ENCODE measurements at regions not wholly inside any gene's neighbourhood (a gene's known extent, or its start where the extent isn't known, plus 50 kb on each side); places are given as distances from the start of the nearest gene placed in this dataset.

DNA sequence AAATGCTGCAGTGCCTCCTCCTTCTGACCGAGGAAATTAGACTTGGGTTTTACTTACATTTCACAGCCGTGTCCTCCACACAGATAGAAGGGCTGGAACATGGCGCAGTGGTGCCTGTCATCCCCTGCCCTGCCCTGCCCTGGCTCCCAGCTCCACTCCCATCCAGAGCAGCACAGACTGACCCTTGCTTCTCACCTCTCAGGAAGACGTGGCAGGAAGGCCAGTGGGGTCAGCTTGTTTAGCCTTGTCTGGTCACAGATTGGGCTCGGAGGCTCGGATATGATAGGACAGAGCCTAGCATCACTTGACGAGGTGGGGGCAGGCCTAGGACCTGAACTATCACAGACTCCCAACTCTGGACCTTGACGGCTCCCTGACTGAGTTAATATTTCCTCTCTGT, 88.5 kb downstream of the LINGO1 start:
- Histone ChIP-seq H3K27me3 (ENCODE audit: insufficient read depth, low read depth) (no peaks in the 10 kb centered on the region), H2AFZ (no peak overlapping the region), H3K9me2 (ENCODE audit: insufficient read depth) (no peaks in the 10 kb centered on the region), H3K9me3 (ENCODE audit: insufficient read depth, low read depth) (no peaks in the 10 kb centered on the region), H3K4me1 (replicated peaks; ENCODE audit: insufficient read depth) (peaks cover 23% of the 10 kb centered on the region), H3K27ac (no peak overlapping the region), H4K20me1 (ENCODE audit: insufficient read depth) (no peaks in the 10 kb centered on the region), H3K4me3 (no peak overlapping the region), H3K79me2 (ENCODE audit: low read depth) (no peaks in the 10 kb centered on the region), H3F3A (ENCODE audit: insufficient read depth, low read depth) (peaks cover 11% of the 10 kb centered on the region; the same call in 1 of the 2 replicates), H3K36me3 (ENCODE audit: low read depth) (no peaks in the 10 kb centered on the region), H3K4me2 (no peak overlapping the region)
- CTCF ChIA-PET, result interaction anchor here (0.6 to 2.3 kb wide), 6 partner anchors 35 to 703 kb away, joined by 3 to 18 read pairs (median 4); no protein-coding TSS in a partner anchor
- no TSS peak for BruUV-seq (replicated peaks)
- intact Hi-C loops (cut with micrococcal nuclease; ENCODE audit: unreplicated experiment), result loop anchor here (5.0 kb wide), 2 partner anchors 122 to 517 kb away; partner anchors contain the start of genes HMG20A and PEAK1
- POLR2A ChIA-PET (ENCODE audit: unreplicated experiment), result no interaction called here
- TF ChIP-seq, protein P1, sequence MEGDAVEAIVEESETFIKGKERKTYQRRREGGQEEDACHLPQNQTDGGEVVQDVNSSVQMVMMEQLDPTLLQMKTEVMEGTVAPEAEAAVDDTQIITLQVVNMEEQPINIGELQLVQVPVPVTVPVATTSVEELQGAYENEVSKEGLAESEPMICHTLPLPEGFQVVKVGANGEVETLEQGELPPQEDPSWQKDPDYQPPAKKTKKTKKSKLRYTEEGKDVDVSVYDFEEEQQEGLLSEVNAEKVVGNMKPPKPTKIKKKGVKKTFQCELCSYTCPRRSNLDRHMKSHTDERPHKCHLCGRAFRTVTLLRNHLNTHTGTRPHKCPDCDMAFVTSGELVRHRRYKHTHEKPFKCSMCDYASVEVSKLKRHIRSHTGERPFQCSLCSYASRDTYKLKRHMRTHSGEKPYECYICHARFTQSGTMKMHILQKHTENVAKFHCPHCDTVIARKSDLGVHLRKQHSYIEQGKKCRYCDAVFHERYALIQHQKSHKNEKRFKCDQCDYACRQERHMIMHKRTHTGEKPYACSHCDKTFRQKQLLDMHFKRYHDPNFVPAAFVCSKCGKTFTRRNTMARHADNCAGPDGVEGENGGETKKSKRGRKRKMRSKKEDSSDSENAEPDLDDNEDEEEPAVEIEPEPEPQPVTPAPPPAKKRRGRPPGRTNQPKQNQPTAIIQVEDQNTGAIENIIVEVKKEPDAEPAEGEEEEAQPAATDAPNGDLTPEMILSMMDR (conservative IDR thresholded peaks at IDR 0.05), result no peak
- TF ChIP-seq EZH2 (IDR thresholded peaks at IDR 0.05; ENCODE audit: low read depth), result no peak
- no peak for DNase-seq

GRCh38 chr15:77543159-77543882, 89.4 kb downstream of the LINGO1 start:
- Histone ChIP-seq H3K79me2 (ENCODE audit: low read depth) (no peaks in the 10 kb centered on the region), H3K9me3 (ENCODE audit: insufficient read depth, low read depth) (no peaks in the 10 kb centered on the region), H3K4me3 (peak overlapping the region; percentile 54), H3K4me1 (replicated peaks; ENCODE audit: insufficient read depth) (peaks cover 23% of the 10 kb centered on the region), H3K4me2 (peak overlapping the region; percentile 82), H3K36me3 (ENCODE audit: low read depth) (no peaks in the 10 kb centered on the region), H4K20me1 (ENCODE audit: insufficient read depth) (no peaks in the 10 kb centered on the region), H3F3A (ENCODE audit: insufficient read depth, low read depth) (peaks cover 11% of the 10 kb centered on the region; the same call in 1 of the 2 replicates), H3K9me2 (ENCODE audit: insufficient read depth) (no peaks in the 10 kb centered on the region), H2AFZ (peak overlapping the region; percentile 82), H3K27ac (no peak overlapping the region), H3K27me3 (ENCODE audit: insufficient read depth, low read depth) (no peaks in the 10 kb centered on the region)
- BruUV-seq (replicated peaks), result no TSS peak
- CTCF ChIA-PET, result interaction anchor here (0.5 to 2.3 kb wide), 10 partner anchors 16 to 436 kb away, joined by 3 to 18 read pairs (median 4); no protein-coding TSS in a partner anchor
- DNase-seq, result peak; percentile 68 to 79
- POLR2A ChIA-PET (ENCODE audit: unreplicated experiment), result interaction anchor here (0.5 to 0.7 kb wide), 4 partner anchors 34 to 433 kb away, joined by 3 to 7 read pairs (median 6); no protein-coding TSS in a partner anchor
- no peak for TF ChIP-seq EZH2 (IDR thresholded peaks at IDR 0.05; ENCODE audit: low read depth)
- TF ChIP-seq, protein P1 (conservative IDR thresholded peaks at IDR 0.05), result peak; percentile 93
- intact Hi-C loops (cut with micrococcal nuclease; ENCODE audit: unreplicated experiment), result loop anchor here (1.0 to 5.0 kb wide), 6 partner anchors 46 to 516 kb away; partner anchors contain the start of genes HMG20A and PEAK1

DNA sequence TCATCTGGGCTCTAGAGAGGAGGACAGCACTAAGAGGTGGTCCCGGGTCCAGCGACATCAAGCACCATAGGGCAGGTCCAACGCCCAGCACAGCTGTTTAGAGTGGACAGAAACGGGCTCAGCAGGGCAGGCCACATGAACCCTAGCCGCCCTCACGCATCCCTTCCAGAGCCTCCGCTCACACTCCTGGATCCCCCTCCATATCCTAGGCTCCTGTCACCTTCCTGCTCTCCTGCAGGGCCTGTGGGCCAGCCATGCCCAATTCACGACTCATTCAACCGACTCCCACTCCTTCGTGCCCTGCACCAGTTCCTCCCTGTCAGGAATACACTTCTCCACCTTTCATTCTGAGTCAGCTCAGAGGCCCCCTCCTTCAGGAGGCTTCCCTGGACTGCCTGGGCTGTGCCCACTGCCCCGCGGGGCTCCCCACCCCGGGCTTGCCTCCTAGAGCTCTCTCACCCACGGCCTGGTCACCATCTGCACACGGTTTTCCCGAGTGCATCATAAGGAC, 90.2 kb downstream of the LINGO1 start:
- Histone ChIP-seq H3K9me2 (ENCODE audit: insufficient read depth) (no peaks in the 10 kb centered on the region), H3K4me1 (replicated peaks; ENCODE audit: insufficient read depth) (peaks cover 23% of the 10 kb centered on the region), H3K4me3 (peak overlapping the region; percentile 54), H3K79me2 (ENCODE audit: low read depth) (no peaks in the 10 kb centered on the region), H3K27me3 (ENCODE audit: insufficient read depth, low read depth) (no peaks in the 10 kb centered on the region), H2AFZ (peak overlapping the region; percentile 82), H3K36me3 (ENCODE audit: low read depth) (no peaks in the 10 kb centered on the region), H3K9me3 (ENCODE audit: insufficient read depth, low read depth) (no peaks in the 10 kb centered on the region), H3F3A (ENCODE audit: insufficient read depth, low read depth) (peaks cover 11% of the 10 kb centered on the region; the same call in 1 of the 2 replicates), H3K4me2 (peak overlapping the region; percentile 82), H4K20me1 (ENCODE audit: insufficient read depth) (no peaks in the 10 kb centered on the region), H3K27ac (no peak overlapping the region)
- TF ChIP-seq EZH2 (IDR thresholded peaks at IDR 0.05; ENCODE audit: low read depth), result no peak
- TF ChIP-seq, protein P1 (conservative IDR thresholded peaks at IDR 0.05), result no peak
- no peak for DNase-seq
- CTCF ChIA-PET, result interaction anchor here (0.6 to 2.3 kb wide), 6 partner anchors 10 to 435 kb away, joined by 3 to 18 read pairs (median 4); no protein-coding TSS in a partner anchor
- POLR2A ChIA-PET (ENCODE audit: unreplicated experiment), result interaction anchor here (0.7 kb wide), 1 partner anchor 34 kb away, joined by 7 read pairs; no protein-coding TSS in a partner anchor
- BruUV-seq (replicated peaks), result no TSS peak
- intact Hi-C loops (cut with micrococcal nuclease; ENCODE audit: unreplicated experiment), result loop anchor here (1.0 to 5.0 kb wide), 6 partner anchors 45 to 515 kb away; partner anchors contain the start of genes HMG20A and PEAK1
